Hepatocyte (in vitro differentiated cells): ENCODE measurements at regions not wholly inside any gene's neighbourhood (a gene's known extent, or its start where the extent isn't known, plus 50 kb on each side); places are given as distances from the start of the nearest gene placed in this dataset.

Experiments used
- DNase-seq: peaks from one replicate; pipeline ENCODE4 v3.0.0-alpha.2; 2016; ENCODE audit warnings: low spot score
- H2AFZ ChIP-seq: fragments of 200-600 bp; sonication (generic); 2 replicates; pipeline ENCODE4 v1.6.0; 2016; ENCODE audit warnings: antibody characterized with exemption, mild to moderate bottlenecking
- H3K27ac ChIP-seq: fragments of 200-600 bp; sonication (generic); 2 replicates; pipeline ENCODE4 v1.5.1; 2016; ENCODE audit warnings: mild to moderate bottlenecking
- H3K27me3 ChIP-seq: fragments of 200-600 bp; sonication (generic); 2 replicates; pipeline ENCODE4 v1.6.1; 2016
- H3K36me3 ChIP-seq: fragments of 200-600 bp; sonication (generic); replicated peaks from 2 replicates; pipeline ENCODE4 v1.5.1; 2016; ENCODE audit warnings: low read depth; ENCODE audit not compliant: insufficient read depth
- H3K4me1 ChIP-seq: fragments of 200-600 bp; sonication (generic); 2 replicates; pipeline ENCODE4 v1.5.1; 2016; ENCODE audit warnings: mild to moderate bottlenecking, moderate library complexity; ENCODE audit not compliant: insufficient read depth
- H3K4me2 ChIP-seq: fragments of 200-600 bp; sonication (generic); 2 replicates; pipeline ENCODE4 v1.6.0; 2016
- H3K4me3 ChIP-seq: fragments of 200-600 bp; sonication (generic); 2 replicates; pipeline ENCODE4 v1.5.1; 2016; ENCODE audit warnings: mild to moderate bottlenecking
- H3K79me2 ChIP-seq: fragments of 200-600 bp; sonication (generic); 2 replicates; pipeline ENCODE4 v1.6.0; 2017; ENCODE audit warnings: mild to moderate bottlenecking
- H3K9me2 ChIP-seq: fragments of 200-600 bp; sonication (generic); replicated peaks from 2 replicates; pipeline ENCODE4 v1.6.0; 2017; ENCODE audit warnings: mild to moderate bottlenecking; ENCODE audit not compliant: insufficient read depth
- H3K9me3 ChIP-seq: fragments of 200-600 bp; sonication (generic); 2 replicates; pipeline ENCODE4 v1.5.1; 2016; ENCODE audit warnings: low read depth, mild to moderate bottlenecking
- H4K20me1 ChIP-seq: fragments of 200-600 bp; sonication (generic); 2 replicates; pipeline ENCODE4 v1.6.0; 2016; ENCODE audit warnings: mild to moderate bottlenecking; ENCODE audit not compliant: insufficient read depth, poor library complexity, severe bottlenecking
- EZH2 ChIP-seq: fragments of 200-600 bp; sonication (generic); IDR thresholded peaks from 2 replicates; pipeline ENCODE4 v1.6.1; 2016; ENCODE audit warnings: antibody characterized with exemption, mild to moderate bottlenecking, borderline replicate concordance
- EZH2phosphoT487 ChIP-seq: fragments of 200-600 bp; sonication (generic); IDR thresholded peaks from one replicate; pipeline ENCODE4 v1.6.1; 2018; ENCODE audit warnings: antibody characterized with exemption, mild to moderate bottlenecking, low read depth, moderate library complexity; ENCODE audit not compliant: unreplicated experiment, severe bottlenecking
- WGBS: methylation state at CpG from one replicate; pipeline ENCODE4 v1.1.6; 2016; ENCODE audit warnings: low lambda C conversion rate; ENCODE audit errors: missing lambda C conversion rate; 5-methylcytosine and 5-hydroxymethylcytosine counted together
- TF ChIP-seq, protein P1 (sequence below): fragments of 200-600 bp; sonication (generic); IDR thresholded peaks from 2 replicates; pipeline ENCODE4 v1.5.1; 2016; ENCODE audit warnings: antibody characterized with exemption, mild to moderate bottlenecking; ENCODE audit not compliant: poor library complexity

DNA sequence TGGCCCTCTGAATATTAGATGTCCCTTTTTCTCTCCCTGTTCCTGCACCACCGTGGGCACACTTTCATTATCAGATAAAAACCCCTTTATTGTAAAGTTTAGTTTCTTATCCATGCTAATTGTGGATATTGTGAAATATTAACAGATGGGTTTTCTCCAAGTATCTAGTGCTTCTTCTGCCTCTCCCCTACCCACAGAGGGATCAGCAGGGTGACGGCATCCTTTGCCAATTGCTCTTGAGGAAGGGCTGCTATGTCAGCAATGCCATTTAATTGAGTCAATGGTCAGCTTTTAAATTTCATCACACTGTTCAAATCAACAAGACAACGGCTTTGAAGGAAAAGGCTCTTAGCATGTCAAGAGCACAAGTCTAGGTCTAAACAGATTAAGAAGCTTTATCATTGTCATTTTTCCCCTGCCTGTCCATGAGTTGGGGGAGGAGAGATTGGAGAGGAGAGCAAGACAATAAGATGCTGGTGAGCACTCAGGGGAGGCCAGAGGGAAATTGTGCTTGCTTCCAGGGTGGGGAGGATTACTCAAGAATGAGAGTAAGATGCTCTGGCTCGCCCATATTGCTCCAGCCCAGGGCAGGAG, 443.0 kb upstream of the CCL2 start:
- Histone ChIP-seq H3K79me2 (no peaks in the 10 kb centered on the region), H3K4me1 (no peaks in the 10 kb centered on the region), H3K36me3 (no peaks in the 10 kb centered on the region), H3K9me3 (no peaks in the 10 kb centered on the region), H4K20me1 (no peaks in the 10 kb centered on the region), H3K4me2 (no peak overlapping the region), H3K27me3 (peaks cover 3% of the 10 kb centered on the region), H3K9me2 (no peaks in the 10 kb centered on the region), H2AFZ (no peak overlapping the region), H3K4me3 (no peak overlapping the region), H3K27ac (no peak overlapping the region)
- DNase-seq = no peak
- WGBS = 60% methylated on average over 4 of the region's 4 CpGs
- TF ChIP-seq EZH2phosphoT487 = no peak
- TF ChIP-seq, protein P1, sequence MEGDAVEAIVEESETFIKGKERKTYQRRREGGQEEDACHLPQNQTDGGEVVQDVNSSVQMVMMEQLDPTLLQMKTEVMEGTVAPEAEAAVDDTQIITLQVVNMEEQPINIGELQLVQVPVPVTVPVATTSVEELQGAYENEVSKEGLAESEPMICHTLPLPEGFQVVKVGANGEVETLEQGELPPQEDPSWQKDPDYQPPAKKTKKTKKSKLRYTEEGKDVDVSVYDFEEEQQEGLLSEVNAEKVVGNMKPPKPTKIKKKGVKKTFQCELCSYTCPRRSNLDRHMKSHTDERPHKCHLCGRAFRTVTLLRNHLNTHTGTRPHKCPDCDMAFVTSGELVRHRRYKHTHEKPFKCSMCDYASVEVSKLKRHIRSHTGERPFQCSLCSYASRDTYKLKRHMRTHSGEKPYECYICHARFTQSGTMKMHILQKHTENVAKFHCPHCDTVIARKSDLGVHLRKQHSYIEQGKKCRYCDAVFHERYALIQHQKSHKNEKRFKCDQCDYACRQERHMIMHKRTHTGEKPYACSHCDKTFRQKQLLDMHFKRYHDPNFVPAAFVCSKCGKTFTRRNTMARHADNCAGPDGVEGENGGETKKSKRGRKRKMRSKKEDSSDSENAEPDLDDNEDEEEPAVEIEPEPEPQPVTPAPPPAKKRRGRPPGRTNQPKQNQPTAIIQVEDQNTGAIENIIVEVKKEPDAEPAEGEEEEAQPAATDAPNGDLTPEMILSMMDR = no peak
- no peak for TF ChIP-seq EZH2

DNA sequence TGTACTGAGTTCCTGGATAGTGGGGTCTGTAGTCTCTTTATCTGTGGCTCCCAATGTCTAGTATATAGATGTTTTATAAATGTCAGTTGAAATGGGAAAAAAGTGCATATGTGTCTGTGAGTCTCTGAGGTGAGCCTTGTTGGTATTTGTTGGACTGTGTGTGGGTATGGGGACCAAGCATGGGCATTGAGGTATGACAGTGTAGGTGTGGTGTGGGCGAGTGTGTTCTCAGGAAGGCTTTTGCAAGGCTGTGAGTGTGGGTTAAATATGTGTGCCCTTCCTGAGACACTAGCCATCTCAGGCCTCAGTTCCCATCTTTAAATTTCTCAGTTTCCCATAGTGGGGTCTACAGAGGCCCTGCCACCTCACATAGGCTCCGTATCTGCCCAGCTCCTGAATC, 440.2 kb upstream of the CCL2 start:
- Histone ChIP-seq H3K4me2 (no peak overlapping the region), H3K79me2 (no peaks in the 10 kb centered on the region), H3K9me2 (no peaks in the 10 kb centered on the region), H3K9me3 (no peaks in the 10 kb centered on the region), H3K27ac (no peak overlapping the region), H3K36me3 (no peaks in the 10 kb centered on the region), H3K4me1 (no peaks in the 10 kb centered on the region), H2AFZ (no peak overlapping the region), H4K20me1 (no peaks in the 10 kb centered on the region), H3K27me3 (peaks cover 23% of the 10 kb centered on the region), H3K4me3 (no peak overlapping the region)
- no peak for TF ChIP-seq EZH2
- TF ChIP-seq EZH2phosphoT487 = no peak
- TF ChIP-seq, protein P1 = no peak
- DNase-seq = no peak
- WGBS = 87% methylated on average over 2 of the region's 2 CpGs

DNA sequence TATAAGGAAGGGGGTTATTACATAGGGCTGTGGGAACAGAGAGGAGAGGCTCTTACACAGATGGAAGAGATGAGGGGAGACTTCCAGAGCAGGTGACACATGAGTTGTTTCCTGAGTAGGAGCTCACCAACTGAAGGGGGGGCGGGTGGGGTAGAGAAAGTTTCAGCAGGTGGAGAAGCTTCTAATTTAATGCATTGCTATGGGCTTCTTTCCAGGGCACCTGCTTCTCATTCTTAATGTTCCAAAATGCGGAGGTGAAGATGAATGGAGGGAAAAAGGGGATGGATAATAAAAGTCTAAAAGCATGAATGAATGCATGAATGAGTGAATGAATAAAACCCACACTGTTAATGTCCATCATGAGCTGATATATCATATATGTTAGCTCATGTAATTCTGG, 439.0 kb upstream of the CCL2 start:
- H2AFZ ChIP-seq = no peak overlapping the region
- no peak overlapping the region for H3K4me2 ChIP-seq
- no peaks in the 10 kb centered on the region for H3K4me1 ChIP-seq
- H3K79me2 ChIP-seq = no peaks in the 10 kb centered on the region
- H3K9me2 ChIP-seq = no peaks in the 10 kb centered on the region
- no peak for DNase-seq
- H3K4me3 ChIP-seq = no peak overlapping the region
- H3K27ac ChIP-seq = no peak overlapping the region
- H3K27me3 ChIP-seq = peaks cover 23% of the 10 kb centered on the region
- no peak for TF ChIP-seq EZH2phosphoT487
- TF ChIP-seq, protein P1 = no peak
- no peak for TF ChIP-seq EZH2
- no peaks in the 10 kb centered on the region for H3K36me3 ChIP-seq
- 69% methylated on average over 2 of the region's 2 CpGs for WGBS
- no peaks in the 10 kb centered on the region for H4K20me1 ChIP-seq
- H3K9me3 ChIP-seq = no peaks in the 10 kb centered on the region
